Skeletal muscle satellite cell (primary cell): ENCODE measurements at regions not wholly inside any gene's neighbourhood (a gene's known extent, or its start where the extent isn't known, plus 50 kb on each side); places are given as distances from the start of the nearest gene placed in this dataset.
"Not testable (repeated sequence)": the region's sequence is repeated elsewhere in the genome, so short reads cannot be mapped to it uniquely, and the experiment has no call there.

ENCODE experiments used
- H3K27me3 ChIP-seq: 2 replicates; pipeline ENCODE4 v1.7.0; 2013; ENCODE audit warnings: low read length; ENCODE audit not compliant: control insufficient read depth, insufficient read depth
- H3K36me3 ChIP-seq: 2 replicates; pipeline ENCODE4 v1.7.0; 2013; ENCODE audit warnings: mild to moderate bottlenecking, control low read depth, low read length; ENCODE audit not compliant: insufficient read depth
- H3K4me1 ChIP-seq: 2 replicates; pipeline ENCODE4 v1.7.0; 2013; ENCODE audit warnings: low read length; ENCODE audit not compliant: control insufficient read depth, insufficient read depth
- H3K4me2 ChIP-seq: 2 replicates; pipeline ENCODE4 v1.7.0; 2013; ENCODE audit warnings: mild to moderate bottlenecking, low read length
- H3K4me3 ChIP-seq: 2 replicates; pipeline ENCODE4 v1.7.0; 2013; ENCODE audit warnings: low read length
- H3K9ac ChIP-seq: 2 replicates; pipeline ENCODE4 v1.7.0; 2013; ENCODE audit warnings: mild to moderate bottlenecking, low read depth, low read length, moderate library complexity
- H3K9me3 ChIP-seq: replicated peaks from 2 replicates; pipeline ENCODE4 v1.7.0; 2013; ENCODE audit warnings: mild to moderate bottlenecking, control low read depth, low read length

GRCh38 chr12:97877404-97877803, 414.8 kb downstream of the RMST start:
- no peaks in the 10 kb centered on the region for H3K27me3 ChIP-seq
- no peak overlapping the region for H3K4me2 ChIP-seq
- H3K9ac ChIP-seq: no peak overlapping the region
- no peaks in the 10 kb centered on the region for H3K4me1 ChIP-seq
- H3K4me3 ChIP-seq: no peak overlapping the region
- no peaks in the 10 kb centered on the region for H3K36me3 ChIP-seq
- no peaks in the 10 kb centered on the region for H3K9me3 ChIP-seq

- Histone ChIP-seq H3K36me3 (no peaks in the 10 kb centered on the region), H3K9me3 (no peaks in the 10 kb centered on the region), H3K27me3 (no peaks in the 10 kb centered on the region), H3K9ac (no peak overlapping the region), H3K4me3 (no peak overlapping the region), H3K4me2 (no peak overlapping the region), H3K4me1 (no peaks in the 10 kb centered on the region)
These were observed 424.0 kb downstream of the RMST start for GRCh38 chr12:97886511-97887176.

GRCh38 chr12:97897881-97898280, 435.3 kb downstream of the RMST start:
- not testable (repeated sequence) for H3K9me3 ChIP-seq, H3K4me3 ChIP-seq, H3K9ac ChIP-seq, H3K4me2 ChIP-seq, H3K4me1 ChIP-seq, H3K36me3 ChIP-seq, H3K27me3 ChIP-seq

GRCh38 chr12:97899529-97899928, 436.9 kb downstream of the RMST start:
- no peaks in the 10 kb centered on the region for H3K36me3 ChIP-seq
- H3K4me3 ChIP-seq: no peak overlapping the region
- no peaks in the 10 kb centered on the region for H3K27me3 ChIP-seq
- no peaks in the 10 kb centered on the region for H3K4me1 ChIP-seq
- no peak overlapping the region for H3K4me2 ChIP-seq
- no peak overlapping the region for H3K9ac ChIP-seq
- H3K9me3 ChIP-seq: no peaks in the 10 kb centered on the region

- H3K27me3 ChIP-seq: no peaks in the 10 kb centered on the region
- no peak overlapping the region for H3K4me2 ChIP-seq
- no peak overlapping the region for H3K4me3 ChIP-seq
- H3K4me1 ChIP-seq: no peaks in the 10 kb centered on the region
- no peaks in the 10 kb centered on the region for H3K36me3 ChIP-seq
- no peak overlapping the region for H3K9ac ChIP-seq
- no peaks in the 10 kb centered on the region for H3K9me3 ChIP-seq
These were observed 437.4 kb downstream of the RMST start for GRCh38 chr12:97899956-97900355.

GRCh38 chr12:97903356-97903755, 440.8 kb downstream of the RMST start:
- Histone ChIP-seq H3K9me3 (no peaks in the 10 kb centered on the region), H3K4me2 (no peak overlapping the region), H3K36me3 (no peaks in the 10 kb centered on the region), H3K4me3 (no peak overlapping the region), H3K27me3 (no peaks in the 10 kb centered on the region), H3K4me1 (no peaks in the 10 kb centered on the region), H3K9ac (no peak overlapping the region)

- no peaks in the 10 kb centered on the region for H3K27me3 ChIP-seq
- no peak overlapping the region for H3K9ac ChIP-seq
- no peaks in the 10 kb centered on the region for H3K9me3 ChIP-seq
- H3K36me3 ChIP-seq: no peaks in the 10 kb centered on the region
- H3K4me2 ChIP-seq: no peak overlapping the region
- H3K4me1 ChIP-seq: no peaks in the 10 kb centered on the region
- H3K4me3 ChIP-seq: no peak overlapping the region
These were observed 444.9 kb downstream of the RMST start for GRCh38 chr12:97907504-97907903.

- Histone ChIP-seq H3K36me3 (no peaks in the 10 kb centered on the region), H3K4me2 (no peak overlapping the region), H3K9ac (no peak overlapping the region), H3K4me1 (no peaks in the 10 kb centered on the region), H3K9me3 (no peaks in the 10 kb centered on the region), H3K4me3 (no peak overlapping the region), H3K27me3 (no peaks in the 10 kb centered on the region)
These were observed 448.0 kb downstream of the RMST start for GRCh38 chr12:97910559-97910958.

- Histone ChIP-seq H3K4me3 (no peak overlapping the region), H3K9ac (no peak overlapping the region), H3K4me1 (no peaks in the 10 kb centered on the region), H3K9me3 (no peaks in the 10 kb centered on the region), H3K4me2 (no peak overlapping the region), H3K27me3 (no peaks in the 10 kb centered on the region), H3K36me3 (no peaks in the 10 kb centered on the region)
These were observed 450.3 kb downstream of the RMST start for GRCh38 chr12:97912943-97913342.

GRCh38 chr12:97921979-97922722, 459.5 kb downstream of the RMST start:
- H3K4me1 ChIP-seq: peaks cover 21% of the 10 kb centered on the region
- H3K27me3 ChIP-seq: no peaks in the 10 kb centered on the region
- peak overlapping the region; percentile 24 for H3K4me3 ChIP-seq
- no peaks in the 10 kb centered on the region for H3K9me3 ChIP-seq
- peak overlapping the region; percentile 16 for H3K4me2 ChIP-seq
- no peaks in the 10 kb centered on the region for H3K36me3 ChIP-seq
- H3K9ac ChIP-seq: peak overlapping the region; percentile 74

GRCh38 chr12:97923546-97923945, 460.9 kb downstream of the RMST start:
- peaks cover 21% of the 10 kb centered on the region for H3K4me1 ChIP-seq
- H3K9me3 ChIP-seq: no peaks in the 10 kb centered on the region
- H3K4me3 ChIP-seq: no peak overlapping the region
- H3K36me3 ChIP-seq: no peaks in the 10 kb centered on the region
- no peak overlapping the region for H3K4me2 ChIP-seq
- H3K27me3 ChIP-seq: no peaks in the 10 kb centered on the region
- no peak overlapping the region for H3K9ac ChIP-seq

- H3K9ac ChIP-seq: no peak overlapping the region
- H3K4me1 ChIP-seq: peaks cover 21% of the 10 kb centered on the region
- H3K27me3 ChIP-seq: no peaks in the 10 kb centered on the region
- H3K4me3 ChIP-seq: no peak overlapping the region
- H3K36me3 ChIP-seq: no peaks in the 10 kb centered on the region
- no peak overlapping the region for H3K4me2 ChIP-seq
- H3K9me3 ChIP-seq: no peaks in the 10 kb centered on the region
These were observed 461.5 kb downstream of the RMST start for GRCh38 chr12:97924122-97924521.
